Activated naive CD8-positive, alpha-beta T cell treated with anti-CD3 and anti-CD28 coated beads, Interleukin-2, amount 50 U/mL, for 24 hours (primary cell): ENCODE measurements at regions not wholly inside any gene's neighbourhood (a gene's known extent, or its start where the extent isn't known, plus 50 kb on each side); places are given as distances from the start of the nearest gene placed in this dataset.
A peak's percentile ranks its signal among the peaks of the same experiment; 100 is the strongest.

ENCODE experiments used
- ATAC-seq: fragments of 150-1000 bp; cut with Tn5 transposase; one replicate; pipeline ENCODE4 v1.10.0; 2021
- DNase-seq: peaks from one replicate; pipeline ENCODE4 v3.0.0; 2021
- H3K27ac Mint-ChIP-seq: one replicate; pipeline ENCODE4 v1.8.0; 2021; ENCODE audit warnings: mild to moderate bottlenecking, mixed read lengths
- H3K27me3 Mint-ChIP-seq: one replicate; pipeline ENCODE4 v1.8.0; 2021; ENCODE audit warnings: mixed read lengths
- H3K36me3 Mint-ChIP-seq: one replicate; pipeline ENCODE4 v1.8.0; 2021; ENCODE audit warnings: low read depth, mixed read lengths
- H3K4me1 Mint-ChIP-seq: one replicate; pipeline ENCODE4 v1.8.0; 2021; ENCODE audit warnings: mixed read lengths
- H3K4me3 Mint-ChIP-seq: one replicate; pipeline ENCODE4 v1.8.0; 2021; ENCODE audit warnings: mild to moderate bottlenecking, moderate library complexity, mixed read lengths
- H3K9me3 Mint-ChIP-seq: one replicate; pipeline ENCODE4 v1.8.0; 2021; ENCODE audit warnings: mixed read lengths

DNA sequence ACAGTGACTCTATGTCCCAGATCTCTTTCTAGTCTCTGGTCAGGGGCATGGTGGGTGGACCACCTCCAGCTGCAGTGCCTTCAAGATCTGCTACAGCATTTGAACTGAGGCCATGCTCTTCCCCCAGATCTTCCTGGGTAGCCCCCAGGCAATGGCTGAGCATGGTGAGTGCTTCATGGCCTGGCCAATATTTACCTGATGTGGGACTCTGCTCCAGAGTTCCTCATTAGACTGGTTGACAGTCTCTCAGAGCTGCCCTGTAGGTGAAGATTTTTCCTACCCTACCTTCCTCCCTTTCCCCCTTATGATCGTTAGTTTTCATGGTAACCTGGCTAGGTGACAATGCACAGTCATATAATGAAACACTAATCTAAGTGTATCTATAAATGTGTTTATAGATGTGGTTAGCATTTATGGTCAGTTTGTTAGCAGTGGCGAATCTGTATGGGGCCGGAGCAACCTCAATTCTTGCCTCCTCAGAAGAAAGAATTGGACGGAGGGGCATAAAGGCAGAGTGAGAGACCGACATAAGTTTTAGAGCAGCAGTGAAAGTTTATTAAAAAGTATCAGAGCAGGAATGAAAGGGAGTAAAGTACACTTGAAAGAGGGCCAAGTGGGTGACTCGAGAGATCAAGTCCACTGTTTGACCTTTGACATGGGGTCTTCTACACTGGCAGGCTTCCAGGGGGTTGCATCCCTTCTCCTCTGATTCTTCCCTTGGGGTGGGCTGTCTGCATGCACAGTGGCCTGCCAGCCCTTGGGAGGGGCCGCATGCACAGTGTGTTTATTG is 256.3 kb downstream of the CD83 start:
- Mint-ChIP-seq H3K4me3 (no peak overlapping the region), H3K36me3 (no peaks in the 10 kb centered on the region), H3K4me1 (peaks cover 39% of the 10 kb centered on the region), H3K9me3 (no peaks in the 10 kb centered on the region), H3K27me3 (peaks cover 3% of the 10 kb centered on the region), H3K27ac (no peak overlapping the region)
- ATAC-seq, result no peak
- no peak for DNase-seq

DNA sequence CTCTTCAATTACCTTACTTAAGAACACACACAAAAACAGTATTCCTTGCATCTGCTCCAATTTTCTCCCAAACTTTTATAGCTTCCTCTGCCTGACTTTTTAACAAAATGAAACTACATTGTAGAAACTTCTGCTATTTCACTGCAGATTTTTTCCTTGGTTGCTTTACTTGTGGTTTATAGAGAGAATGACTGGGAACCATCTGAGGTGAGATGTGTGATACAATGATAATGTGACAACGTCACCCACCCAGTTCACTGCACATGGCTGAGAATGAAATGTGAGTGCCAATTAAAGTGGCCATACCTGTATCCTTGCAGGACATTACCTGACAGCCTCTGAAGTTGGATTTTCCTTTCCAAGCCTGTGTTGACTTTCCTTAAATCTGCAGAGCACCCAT is 258.4 kb downstream of the CD83 start:
- H3K36me3 Mint-ChIP-seq, result no peaks in the 10 kb centered on the region
- H3K27ac Mint-ChIP-seq, result no peak overlapping the region
- H3K4me3 Mint-ChIP-seq, result peak overlapping the region; percentile 1
- ATAC-seq (peak; percentile 62), DNase-seq (no peak)
- H3K27me3 Mint-ChIP-seq, result peaks cover 3% of the 10 kb centered on the region
- H3K9me3 Mint-ChIP-seq, result no peaks in the 10 kb centered on the region
- H3K4me1 Mint-ChIP-seq, result peaks cover 55% of the 10 kb centered on the region

DNA sequence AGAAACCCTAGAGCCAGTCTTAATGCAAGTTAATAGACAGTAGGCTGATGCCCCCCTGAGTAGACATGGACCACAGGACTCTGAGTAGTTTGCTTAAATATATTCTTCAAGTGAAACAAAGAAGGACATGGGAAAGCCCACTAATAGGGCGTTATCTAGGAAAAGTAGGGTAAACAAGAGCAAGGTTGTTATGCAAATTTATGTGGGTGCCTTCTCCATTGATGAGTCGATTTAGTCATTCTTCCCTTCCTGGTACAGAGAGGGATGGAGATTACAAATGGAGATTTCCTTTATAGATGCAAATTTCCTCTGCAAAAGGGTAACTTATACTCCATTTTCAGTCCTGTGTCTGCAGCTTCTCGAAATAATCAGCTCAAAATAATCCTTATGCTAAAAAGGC is 262.0 kb downstream of the CD83 start:
- Mint-ChIP-seq H3K9me3 (no peaks in the 10 kb centered on the region), H3K36me3 (no peaks in the 10 kb centered on the region), H3K4me1 (peaks cover 52% of the 10 kb centered on the region), H3K27ac (no peak overlapping the region), H3K4me3 (no peak overlapping the region), H3K27me3 (peaks cover 3% of the 10 kb centered on the region)
- DNase-seq, result no peak
- no peak for ATAC-seq

DNA sequence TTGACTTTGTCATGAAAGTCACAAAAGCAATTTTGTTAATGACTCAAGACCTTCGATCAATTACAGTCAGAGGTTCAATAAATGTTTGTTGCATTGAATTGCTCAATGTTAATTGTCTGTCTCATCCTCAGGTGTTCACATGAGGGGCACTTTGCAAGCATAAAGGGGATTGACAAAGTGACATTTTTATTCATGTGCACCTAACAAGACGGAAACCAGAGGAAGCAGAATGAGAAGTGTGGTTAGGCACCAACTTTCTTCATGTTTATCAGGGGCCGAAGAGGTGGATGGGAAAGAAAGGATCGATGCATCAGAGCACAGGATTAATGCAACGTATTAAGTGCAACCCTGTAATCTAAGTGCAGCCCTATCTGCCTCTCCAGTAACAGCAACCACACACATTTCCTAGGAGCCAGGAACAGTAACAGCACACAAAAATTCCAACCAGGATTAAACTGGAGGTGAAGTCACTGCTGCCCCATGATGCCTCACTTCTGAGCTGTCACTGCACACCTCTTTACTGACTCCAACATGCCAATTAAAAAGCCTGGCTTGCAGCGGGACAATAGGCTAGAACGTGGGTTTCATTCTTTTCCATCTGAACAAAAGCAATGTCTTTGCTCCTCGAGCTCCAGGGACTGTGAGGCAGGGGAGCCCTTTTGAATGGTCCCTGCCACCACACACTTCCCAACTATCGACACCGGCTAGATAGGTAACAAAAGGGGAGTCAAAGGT is 262.7 kb downstream of the CD83 start:
- Mint-ChIP-seq H3K4me1 (peaks cover 51% of the 10 kb centered on the region), H3K27me3 (peaks cover 3% of the 10 kb centered on the region), H3K9me3 (no peaks in the 10 kb centered on the region), H3K4me3 (no peak overlapping the region), H3K36me3 (no peaks in the 10 kb centered on the region), H3K27ac (no peak overlapping the region)
- ATAC-seq (no peak), DNase-seq (no peak)

DNA sequence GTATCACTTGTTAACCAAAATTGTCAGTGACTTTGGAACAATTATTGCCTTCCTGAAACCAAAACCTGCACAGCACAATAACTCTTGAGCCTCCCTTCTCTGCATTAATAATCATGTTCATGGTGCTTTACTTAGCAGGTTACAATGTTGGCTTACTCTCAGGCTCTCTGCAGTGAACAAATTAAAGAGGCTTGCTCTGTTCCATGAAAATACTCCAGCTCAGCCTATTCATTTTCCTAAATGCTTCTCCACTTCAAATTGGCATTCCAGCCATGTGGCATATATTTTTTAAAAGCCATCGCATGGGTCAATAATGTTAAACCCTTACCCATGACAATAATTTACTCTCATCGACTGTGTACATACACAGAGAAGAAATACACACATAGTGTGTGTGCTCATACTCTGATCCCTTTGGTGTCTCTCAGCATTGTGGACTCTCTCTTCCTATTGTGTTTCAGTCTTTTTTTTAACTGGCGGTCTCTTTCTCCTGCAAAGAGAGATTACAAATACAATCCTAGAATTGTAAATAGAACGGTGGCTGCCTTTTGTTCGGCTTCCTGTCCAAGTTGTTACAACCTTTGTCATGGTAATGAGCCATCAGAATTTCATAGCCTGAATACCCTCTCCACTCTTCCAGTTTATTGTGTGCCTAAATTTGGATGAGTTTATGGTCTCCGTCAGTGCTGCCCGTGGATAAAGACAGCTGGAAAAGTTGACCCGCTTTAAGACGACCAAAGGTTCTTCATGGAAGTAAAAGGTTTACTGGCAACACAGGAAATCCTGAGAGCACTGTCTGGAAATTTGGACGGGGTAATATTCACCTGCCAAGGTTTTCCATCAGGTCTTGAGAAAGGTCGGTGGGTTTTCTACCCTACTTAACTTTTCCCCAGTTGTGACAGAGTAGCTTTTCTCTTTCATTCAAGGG is 263.6 kb downstream of the CD83 start:
- no peak for DNase-seq
- Mint-ChIP-seq H3K36me3 (no peaks in the 10 kb centered on the region), H3K4me3 (no peak overlapping the region), H3K9me3 (no peaks in the 10 kb centered on the region), H3K27ac (no peak overlapping the region), H3K27me3 (no peaks in the 10 kb centered on the region), H3K4me1 (peaks cover 48% of the 10 kb centered on the region)
- no peak for ATAC-seq

DNA sequence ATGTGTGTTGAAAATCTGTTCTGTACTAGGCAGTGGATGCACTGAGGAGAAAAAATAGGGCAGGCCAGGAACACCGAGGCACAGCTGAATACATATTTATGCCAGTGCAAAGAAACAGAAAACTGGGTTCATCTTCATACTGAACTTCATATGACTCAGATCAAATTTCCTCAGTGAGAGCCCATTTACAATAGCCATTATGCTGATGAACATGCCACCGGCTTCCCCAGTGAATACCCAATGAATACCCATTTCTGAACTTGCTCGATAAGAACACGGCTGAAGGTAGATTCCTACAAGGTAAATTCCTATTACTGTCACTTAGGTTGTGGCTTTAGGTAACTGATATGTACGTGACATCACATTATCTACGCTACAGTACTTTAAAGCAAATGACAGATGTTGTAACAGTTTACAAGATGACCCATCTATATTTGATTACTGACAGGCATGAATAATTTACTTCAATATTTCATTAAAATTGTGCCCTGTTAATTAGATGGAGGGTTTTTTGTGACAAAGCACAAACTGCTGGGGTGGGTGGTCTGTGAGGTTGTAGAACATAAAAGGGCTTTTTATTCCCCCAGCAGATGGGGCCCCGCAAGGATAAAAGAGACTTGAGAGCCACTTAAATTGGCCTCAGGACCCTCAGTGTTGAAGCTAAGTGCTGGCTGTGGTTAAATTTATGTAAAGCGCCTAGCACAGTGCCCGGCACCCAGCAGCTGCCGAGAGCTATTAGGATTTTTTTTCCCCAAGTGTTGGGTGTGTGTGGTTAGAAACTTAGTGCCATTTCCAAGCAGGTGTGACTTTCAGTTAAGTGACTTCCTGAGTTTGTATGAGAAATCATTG is 264.5 kb downstream of the CD83 start:
- no peak for DNase-seq
- peaks cover 52% of the 10 kb centered on the region for H3K4me1 Mint-ChIP-seq
- H3K36me3 Mint-ChIP-seq, result no peaks in the 10 kb centered on the region
- H3K4me3 Mint-ChIP-seq, result no peak overlapping the region
- no peaks in the 10 kb centered on the region for H3K9me3 Mint-ChIP-seq
- peak; percentile 55 for ATAC-seq
- H3K27me3 Mint-ChIP-seq, result no peaks in the 10 kb centered on the region
- no peak overlapping the region for H3K27ac Mint-ChIP-seq

DNA sequence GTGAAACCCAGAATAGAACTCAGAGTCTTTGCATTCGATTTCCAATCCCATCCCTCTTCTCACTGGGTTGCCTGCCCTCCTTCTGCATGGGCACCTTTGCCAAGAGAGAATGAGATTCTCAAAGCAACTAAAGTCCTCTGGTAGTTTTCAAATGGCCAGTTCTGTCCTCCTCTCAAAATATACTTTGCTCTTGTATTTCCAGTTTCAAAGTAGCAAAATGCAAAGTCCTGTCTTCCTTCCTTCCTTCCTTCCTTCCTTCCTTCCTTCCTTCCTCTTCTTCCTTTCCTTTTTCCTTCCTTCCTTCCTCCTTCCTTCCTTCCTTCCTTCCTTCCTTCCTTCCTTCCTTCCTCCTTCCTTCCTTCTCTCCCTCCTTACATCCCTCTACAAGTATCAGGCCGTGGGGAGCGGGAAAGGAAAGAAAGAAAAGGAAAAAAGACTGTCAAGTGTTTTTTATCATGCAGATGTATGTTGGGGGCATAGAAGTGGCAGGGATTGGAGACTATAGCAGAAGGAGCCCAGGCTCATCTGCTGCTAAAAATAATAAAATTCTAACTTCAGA is 265.2 kb downstream of the CD83 start:
- no peak for DNase-seq
- no peak for ATAC-seq
- H3K4me3 Mint-ChIP-seq, result no peak overlapping the region
- H3K4me1 Mint-ChIP-seq, result peaks cover 52% of the 10 kb centered on the region
- no peak overlapping the region for H3K27ac Mint-ChIP-seq
- H3K9me3 Mint-ChIP-seq, result no peaks in the 10 kb centered on the region
- no peaks in the 10 kb centered on the region for H3K27me3 Mint-ChIP-seq
- no peaks in the 10 kb centered on the region for H3K36me3 Mint-ChIP-seq

DNA sequence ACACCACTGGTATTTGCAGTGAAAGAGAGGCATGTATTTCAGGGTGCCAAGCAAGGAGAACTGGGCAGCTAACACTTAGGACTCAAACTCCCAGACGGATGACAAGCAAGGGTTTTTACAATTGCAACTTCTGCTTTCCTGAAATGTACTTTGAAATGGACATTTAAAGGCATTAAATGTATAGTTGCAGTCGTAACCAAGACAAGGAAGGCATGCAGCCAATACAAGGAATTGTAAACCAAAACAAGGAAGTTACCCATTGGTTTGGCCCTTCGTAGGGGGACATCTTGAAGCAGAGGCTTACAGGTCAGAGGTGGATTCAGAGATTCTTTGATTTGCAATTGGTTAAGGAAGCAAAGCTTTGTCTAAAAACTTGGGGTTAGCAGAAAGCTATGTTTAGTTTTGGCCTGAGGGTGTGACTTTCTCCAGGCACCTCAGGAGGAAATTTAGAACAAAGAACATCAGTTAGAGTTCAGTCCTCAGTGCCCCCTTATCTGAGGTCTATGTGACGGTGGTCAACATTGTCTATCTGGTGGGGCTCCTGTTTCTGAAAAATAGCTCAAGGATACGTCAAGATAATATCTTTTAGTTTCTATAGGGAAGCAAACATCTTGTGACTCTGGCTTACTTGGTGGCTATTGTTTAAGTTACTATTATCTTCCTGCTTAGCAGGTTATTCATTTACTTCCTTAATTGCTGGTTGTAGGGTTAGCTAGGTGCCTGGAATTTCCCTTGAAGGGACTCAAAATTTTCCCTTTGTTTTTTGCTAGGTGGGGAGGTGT is 266.0 kb downstream of the CD83 start:
- no peaks in the 10 kb centered on the region for H3K36me3 Mint-ChIP-seq
- no peaks in the 10 kb centered on the region for H3K9me3 Mint-ChIP-seq
- no peak for DNase-seq
- no peaks in the 10 kb centered on the region for H3K27me3 Mint-ChIP-seq
- peaks cover 52% of the 10 kb centered on the region for H3K4me1 Mint-ChIP-seq
- peak overlapping the region; percentile 13 for H3K27ac Mint-ChIP-seq
- ATAC-seq, result no peak
- H3K4me3 Mint-ChIP-seq, result no peak overlapping the region

DNA sequence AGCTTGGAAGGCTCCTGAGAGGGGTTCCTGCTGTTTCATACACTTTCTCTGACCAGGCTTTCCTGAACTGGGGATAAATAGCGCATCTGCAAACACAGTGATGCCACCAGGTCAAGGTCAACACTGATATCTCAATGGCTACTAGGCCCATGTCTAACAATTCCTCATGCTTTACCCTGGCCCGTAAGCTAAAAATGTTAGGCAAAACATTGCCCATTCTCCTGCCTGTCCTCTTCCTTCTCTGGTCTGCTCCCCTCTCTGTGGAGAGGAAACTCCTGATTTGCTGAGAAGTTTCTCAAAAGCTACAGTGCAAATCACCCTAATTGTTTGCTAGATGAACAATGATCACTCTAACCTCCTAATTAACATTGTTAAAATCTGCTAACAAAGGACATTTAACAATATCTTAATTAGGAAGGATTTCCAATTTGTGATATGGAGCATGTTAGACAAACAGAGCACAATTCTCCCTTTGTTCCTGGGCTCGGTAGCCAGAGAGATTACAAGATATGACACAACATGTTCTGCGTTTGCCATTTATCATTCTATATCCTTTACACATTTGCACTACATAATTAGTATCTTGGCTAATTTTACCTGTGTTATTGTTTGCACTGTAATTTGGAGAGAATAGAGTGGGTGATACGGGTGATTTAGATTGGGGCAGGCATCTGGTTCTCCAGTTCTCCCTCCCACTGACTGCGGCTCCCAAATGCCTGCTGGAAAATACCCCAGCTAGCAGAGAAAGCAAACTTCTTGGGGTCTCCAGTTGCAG is 266.8 kb downstream of the CD83 start:
- ATAC-seq, result no peak
- peaks cover 51% of the 10 kb centered on the region for H3K4me1 Mint-ChIP-seq
- H3K9me3 Mint-ChIP-seq, result no peaks in the 10 kb centered on the region

DNA sequence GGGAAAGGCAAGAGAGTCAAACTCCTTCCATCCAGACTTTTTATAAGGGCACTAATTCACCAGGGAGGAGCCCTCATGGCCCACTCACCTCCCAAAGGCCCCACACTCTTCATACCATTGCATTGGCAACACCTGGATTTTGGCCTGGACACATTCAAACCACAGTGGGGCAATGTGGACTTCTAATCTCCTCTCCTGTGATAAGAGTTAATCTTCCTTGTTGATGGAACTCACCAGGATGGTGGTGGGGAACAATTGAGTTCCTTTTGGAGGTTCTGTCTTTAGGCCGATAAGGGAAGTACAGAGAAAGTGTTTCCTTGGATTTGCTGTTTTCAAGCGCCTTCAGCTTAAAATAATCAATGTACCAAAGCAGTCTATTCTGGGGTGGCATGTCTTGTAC is 268.7 kb downstream of the CD83 start:
- Mint-ChIP-seq H3K27ac (no peak overlapping the region), H3K4me1 (peaks cover 38% of the 10 kb centered on the region), H3K27me3 (no peaks in the 10 kb centered on the region), H3K36me3 (no peaks in the 10 kb centered on the region), H3K4me3 (no peak overlapping the region), H3K9me3 (no peaks in the 10 kb centered on the region)
- ATAC-seq (no peak), DNase-seq (no peak)

More for the DNA sequence above, 266.8 kb downstream of the CD83 start:
- H3K27me3 Mint-ChIP-seq, result no peaks in the 10 kb centered on the region
- H3K27ac Mint-ChIP-seq, result peak overlapping the region; percentile 13
- DNase-seq, result no peak
- no peaks in the 10 kb centered on the region for H3K36me3 Mint-ChIP-seq
- no peak overlapping the region for H3K4me3 Mint-ChIP-seq

DNA sequence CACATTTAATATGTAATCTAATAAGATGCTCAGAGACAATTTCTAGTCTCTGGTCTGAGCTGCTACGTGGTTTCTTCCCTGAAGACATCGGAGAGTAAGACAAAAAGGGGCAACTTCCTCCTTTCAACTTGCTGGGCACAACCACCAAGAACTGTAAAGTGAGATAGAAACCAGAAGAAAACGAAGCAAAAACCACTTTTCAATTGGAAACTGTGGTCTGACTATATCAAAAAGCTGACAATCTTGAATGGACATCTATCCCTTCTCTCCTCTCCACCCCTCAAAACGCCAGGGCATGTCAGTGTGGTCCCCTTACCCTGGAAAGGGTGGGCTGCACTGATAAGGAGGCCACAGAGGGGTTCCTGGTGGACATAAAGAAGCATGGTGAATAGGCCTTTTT is 269.1 kb downstream of the CD83 start:
- DNase-seq (no peak), ATAC-seq (no peak)
- Mint-ChIP-seq H3K4me1 (peaks cover 34% of the 10 kb centered on the region), H3K4me3 (no peak overlapping the region), H3K36me3 (no peaks in the 10 kb centered on the region), H3K9me3 (no peaks in the 10 kb centered on the region), H3K27me3 (no peaks in the 10 kb centered on the region), H3K27ac (no peak overlapping the region)

DNA sequence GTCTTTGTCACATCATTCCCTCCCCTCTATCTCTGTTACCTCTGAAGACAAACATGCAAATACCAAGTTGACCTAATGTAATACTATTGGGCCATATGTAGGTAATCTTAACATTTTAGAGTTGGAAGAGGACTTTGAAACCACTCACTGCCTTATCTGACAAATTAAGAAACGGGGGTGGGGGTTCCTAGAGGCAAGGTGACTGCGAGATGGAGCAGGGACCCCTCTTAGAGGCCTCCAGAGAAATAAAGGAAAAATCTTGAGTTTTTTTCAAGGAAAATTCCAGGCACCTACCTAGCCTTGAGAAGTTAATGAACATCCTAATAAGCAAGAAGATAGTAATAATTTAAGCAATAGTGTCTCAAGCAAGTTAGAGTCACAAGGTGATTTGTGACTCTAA is 270.8 kb downstream of the CD83 start:
- H3K9me3 Mint-ChIP-seq, result no peaks in the 10 kb centered on the region
- peaks cover 20% of the 10 kb centered on the region for H3K4me1 Mint-ChIP-seq
- H3K27me3 Mint-ChIP-seq, result no peaks in the 10 kb centered on the region
- no peak overlapping the region for H3K27ac Mint-ChIP-seq
- DNase-seq (no peak), ATAC-seq (no peak)
- no peaks in the 10 kb centered on the region for H3K36me3 Mint-ChIP-seq
- no peak overlapping the region for H3K4me3 Mint-ChIP-seq
